HG02885 (cell line): ENCODE measurements at regions not wholly inside any gene's neighbourhood (a gene's known extent, or its start where the extent isn't known, plus 50 kb on each side); places are given as distances from the start of the nearest gene placed in this dataset.
"Not testable (repeated sequence)": the region's sequence is repeated elsewhere in the genome, so short reads cannot be mapped to it uniquely, and the experiment has no call there.

Source experiments
- ATAC-seq: cut with Tn5 transposase; IDR thresholded peaks from one replicate; pipeline ENCODE4 v1.9.1; 2021; ENCODE audit warnings: mild to moderate bottlenecking; ENCODE audit not compliant: unreplicated experiment, poor library complexity

GRCh38 chr10:109317746-109318366 lies 605.5 kb downstream of the XPNPEP1 start:
- ATAC-seq = no peak

GRCh38 chr10:109314016-109314415 lies 609.3 kb downstream of the XPNPEP1 start:
- ATAC-seq = not testable (repeated sequence)

GRCh38 chr10:109312555-109312954 lies 610.8 kb downstream of the XPNPEP1 start:
- not testable (repeated sequence) for ATAC-seq

DNA sequence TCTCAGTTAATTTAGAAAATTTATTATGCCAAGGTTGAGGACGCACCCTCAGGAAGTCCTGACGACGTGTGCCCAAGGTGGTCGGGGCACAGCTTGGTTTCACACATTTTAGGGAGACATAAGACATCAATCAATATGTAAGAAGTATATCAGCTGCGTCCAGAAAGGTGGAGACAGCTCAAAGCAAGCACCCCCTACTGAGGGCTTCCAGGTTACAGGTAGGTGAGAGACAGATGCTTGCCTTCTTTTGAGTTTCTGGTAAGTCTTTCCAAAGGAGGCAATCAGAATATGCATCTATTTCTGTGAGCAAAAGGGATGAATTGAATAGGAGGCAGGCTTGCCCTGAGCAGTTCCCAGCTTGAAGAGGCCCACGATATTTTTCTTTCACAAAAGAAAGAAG lies 614.3 kb downstream of the XPNPEP1 start:
- no peak for ATAC-seq

DNA sequence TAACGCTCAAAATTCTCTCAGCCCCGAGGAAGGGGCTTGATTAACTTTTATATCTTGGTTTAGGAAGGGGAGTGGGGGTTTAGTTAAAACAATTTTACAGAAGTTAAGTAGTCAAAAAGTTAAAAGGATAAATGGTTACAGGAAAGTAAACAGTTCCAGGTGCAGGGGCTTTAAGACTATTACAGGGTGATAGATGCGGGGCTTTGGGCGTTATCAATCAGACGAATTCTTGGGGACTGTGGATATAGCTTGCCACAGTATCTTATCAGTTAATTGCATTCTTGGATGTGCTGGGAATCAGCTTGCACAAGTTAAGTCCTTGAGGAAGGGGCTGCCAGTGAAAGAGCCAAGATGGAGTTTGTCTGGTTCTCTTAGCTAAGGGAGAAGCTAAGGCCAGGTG lies 616.2 kb downstream of the XPNPEP1 start:
- not testable (repeated sequence) for ATAC-seq

- no peak for ATAC-seq
Observed at GRCh38 chr10:109306698-109307097, 616.6 kb downstream of the XPNPEP1 start.

GRCh38 chr10:109287858-109288257 lies 635.5 kb downstream of the XPNPEP1 start:
- no peak for ATAC-seq

DNA sequence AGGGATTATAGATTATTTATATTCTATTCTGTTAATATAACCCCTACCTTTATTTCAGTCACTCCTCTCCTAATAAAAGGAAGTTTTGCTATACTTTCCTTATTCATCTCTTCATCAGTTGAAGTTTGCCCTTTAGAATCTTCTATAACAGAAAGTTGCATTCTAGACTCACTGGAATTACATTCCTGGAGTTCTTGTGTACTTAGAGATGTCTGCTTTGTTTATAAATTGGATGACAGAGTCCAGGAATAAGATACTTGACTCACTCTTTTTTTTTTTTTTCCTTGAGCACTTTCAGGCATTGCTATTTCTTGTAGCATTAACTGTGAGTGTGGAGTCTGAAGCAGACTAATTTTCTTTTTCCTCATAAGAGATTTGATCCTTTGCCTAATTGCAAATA lies 640.8 kb downstream of the XPNPEP1 start:
- ATAC-seq = no peak

DNA sequence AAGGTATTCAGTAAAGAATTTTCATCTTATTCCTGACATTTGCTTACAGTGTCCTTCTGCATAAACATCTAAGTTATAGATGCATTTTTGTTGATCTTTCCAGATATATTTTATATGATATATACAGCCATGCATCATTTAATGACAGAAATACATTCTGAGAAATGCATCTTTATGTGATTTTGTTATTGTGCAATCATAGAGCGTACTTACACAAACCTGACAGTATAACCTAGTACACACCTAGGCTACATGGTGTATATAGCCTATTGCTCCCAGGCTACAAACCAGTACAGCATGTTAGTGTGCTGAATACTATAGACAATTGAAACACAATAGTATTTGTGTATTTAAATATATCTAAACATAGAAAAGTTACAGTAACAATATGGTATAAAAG lies 642.0 kb downstream of the XPNPEP1 start:
- ATAC-seq = no peak

DNA sequence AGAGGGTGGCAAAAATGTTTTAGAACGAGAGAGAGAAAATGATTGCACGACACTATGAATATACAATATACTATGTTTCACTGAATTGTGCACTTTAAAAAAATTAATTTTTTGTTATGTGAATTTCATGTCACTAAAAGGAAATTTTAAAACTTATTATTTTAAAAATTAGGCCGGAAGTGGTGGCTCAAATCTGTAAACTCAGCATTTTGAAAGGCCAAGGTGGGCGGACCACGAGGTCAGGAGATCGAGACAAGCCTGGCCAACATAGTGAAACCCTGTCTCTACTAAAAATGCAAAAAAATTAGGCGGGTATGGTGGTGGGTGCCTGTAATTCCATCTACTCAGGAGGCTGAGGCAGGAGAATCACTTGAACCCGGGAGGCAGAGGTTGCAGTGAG lies 642.5 kb downstream of the XPNPEP1 start:
- ATAC-seq = no peak

DNA sequence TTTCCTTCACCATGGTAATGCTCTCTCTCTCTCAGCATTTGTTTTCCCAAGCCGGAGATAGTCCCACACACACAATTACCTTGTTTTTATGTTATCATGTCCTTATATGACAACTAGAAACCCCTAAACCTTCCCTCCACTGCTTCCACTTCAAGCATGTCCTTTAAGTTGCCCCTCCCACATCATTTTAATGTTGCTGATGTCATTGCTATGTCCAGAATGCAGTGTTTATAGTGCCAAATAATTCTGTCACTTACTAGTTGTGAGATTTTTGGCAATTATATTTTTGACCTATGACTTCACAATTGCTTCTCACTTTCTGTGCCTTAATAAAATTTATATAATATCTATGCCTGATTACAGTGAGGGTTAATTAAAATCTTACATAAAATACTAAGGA lies 645.9 kb downstream of the XPNPEP1 start:
- ATAC-seq = no peak

DNA sequence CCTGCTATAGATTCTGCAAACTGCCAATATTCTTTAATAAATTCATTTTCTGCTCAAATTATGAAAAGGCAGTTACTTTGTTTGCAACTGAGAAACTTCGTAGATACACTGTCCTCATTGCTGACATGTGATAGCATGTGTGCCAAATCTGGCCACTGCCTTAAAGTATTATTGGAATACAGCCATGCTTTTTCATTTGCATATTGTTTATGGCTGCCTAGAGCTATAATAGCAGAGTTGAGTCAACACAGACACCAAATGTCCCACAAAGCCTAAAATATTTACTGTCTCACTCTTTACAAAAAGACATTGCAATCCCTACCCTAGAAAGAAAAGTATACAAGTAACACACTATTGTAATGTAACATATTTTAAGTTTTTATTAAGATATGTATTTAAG lies 647.4 kb downstream of the XPNPEP1 start:
- ATAC-seq = no peak

DNA sequence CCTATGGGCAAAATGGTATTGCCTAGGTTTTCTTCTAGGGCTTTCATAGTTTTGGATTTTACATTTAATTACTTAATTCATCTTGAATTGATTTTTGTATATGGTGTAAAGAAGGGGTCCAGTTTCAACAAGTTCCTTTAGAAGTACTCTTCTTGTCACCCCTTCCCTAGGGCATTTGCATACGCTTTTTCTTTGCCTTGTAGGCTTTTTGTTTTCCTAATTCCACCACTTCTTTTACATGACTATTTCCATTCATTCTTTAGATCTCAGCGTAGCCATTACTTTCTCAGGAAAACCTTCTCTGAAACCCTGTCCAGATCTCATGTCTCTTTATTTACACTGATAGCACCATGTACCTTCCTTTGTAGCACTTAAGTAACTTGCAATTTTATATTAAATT lies 648.6 kb downstream of the XPNPEP1 start:
- no peak for ATAC-seq

- no peak for ATAC-seq
Observed at GRCh38 chr10:109270173-109270572, 653.1 kb downstream of the XPNPEP1 start.

GRCh38 chr10:109264004-109264403 lies 659.3 kb downstream of the XPNPEP1 start:
- no peak for ATAC-seq

GRCh38 chr10:109261231-109261630 lies 662.1 kb downstream of the XPNPEP1 start:
- ATAC-seq = no peak

DNA sequence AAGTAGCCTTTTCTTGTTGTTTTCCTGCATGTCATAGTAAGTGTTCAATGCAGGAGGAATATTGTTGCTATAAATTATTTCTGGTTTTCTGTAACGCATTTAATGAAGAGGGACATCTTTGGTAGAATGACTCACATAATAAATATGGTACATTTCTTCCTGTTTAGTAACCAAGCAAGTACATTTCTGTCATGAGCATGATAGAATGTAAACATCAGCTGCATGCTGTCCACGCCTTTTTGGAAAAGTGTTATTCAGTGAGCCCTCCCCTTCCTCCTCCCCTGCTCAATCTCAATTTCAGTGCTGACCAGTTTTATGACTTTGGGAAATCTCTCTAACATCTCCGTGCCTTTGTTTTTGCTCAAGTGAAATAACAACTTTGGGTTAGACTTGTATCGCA lies 664.0 kb downstream of the XPNPEP1 start:
- no peak for ATAC-seq

DNA sequence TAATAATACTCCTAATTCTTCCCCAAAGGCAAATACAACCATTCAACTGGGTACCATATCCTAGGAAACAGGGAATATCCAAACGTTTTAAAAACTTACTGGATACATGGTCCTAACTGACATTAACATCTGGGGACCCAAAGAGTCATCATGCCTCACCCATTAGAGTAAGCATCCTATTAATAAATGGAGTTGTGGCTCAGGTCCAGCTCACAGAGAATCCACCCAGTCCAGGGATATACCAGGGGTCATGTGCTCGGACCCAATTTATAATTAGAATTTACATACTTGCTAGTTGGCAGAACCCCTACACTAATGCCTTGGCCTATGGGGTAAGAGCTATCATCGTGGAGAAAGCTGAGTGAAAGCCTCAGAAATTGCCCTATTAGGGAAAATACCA lies 670.0 kb downstream of the XPNPEP1 start:
- ATAC-seq = no peak

DNA sequence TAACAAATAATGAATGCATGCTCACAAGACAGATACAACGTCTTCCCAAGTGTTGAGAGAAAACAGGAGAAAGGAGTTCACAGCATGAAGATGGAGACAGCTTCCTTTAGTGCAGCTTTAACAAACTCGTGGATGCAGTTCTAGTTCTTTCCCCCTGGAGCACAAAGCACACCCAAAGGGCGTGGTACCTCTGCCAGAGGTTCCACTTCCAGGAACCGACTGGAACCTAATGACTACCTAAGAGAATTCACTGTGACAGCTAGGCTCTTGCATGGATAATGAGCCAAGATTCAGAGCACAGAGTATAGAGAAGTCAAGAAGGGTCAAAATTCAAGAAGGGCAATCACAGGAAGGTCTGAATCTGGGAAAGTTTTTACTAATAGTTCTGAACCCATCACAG lies 673.2 kb downstream of the XPNPEP1 start:
- ATAC-seq = no peak

DNA sequence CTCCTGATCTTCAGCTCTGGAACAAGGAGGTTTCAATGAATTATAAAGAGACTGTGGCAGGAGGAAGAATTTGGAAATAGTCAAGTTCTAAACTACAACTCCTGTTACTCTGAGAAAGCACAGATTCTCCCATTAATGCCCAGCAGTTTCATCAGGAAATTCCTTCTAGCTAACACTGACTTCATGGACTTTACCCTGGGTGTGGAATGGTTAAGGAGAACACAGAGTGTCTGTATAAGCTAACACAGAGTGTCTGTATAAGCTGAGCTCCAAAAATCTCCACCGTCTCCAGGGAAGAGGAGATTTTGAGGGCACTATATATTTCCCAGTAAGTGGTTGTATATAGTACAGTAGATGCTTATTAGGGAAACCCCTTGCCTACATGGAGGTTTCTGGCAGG lies 675.5 kb downstream of the XPNPEP1 start:
- no peak for ATAC-seq

DNA sequence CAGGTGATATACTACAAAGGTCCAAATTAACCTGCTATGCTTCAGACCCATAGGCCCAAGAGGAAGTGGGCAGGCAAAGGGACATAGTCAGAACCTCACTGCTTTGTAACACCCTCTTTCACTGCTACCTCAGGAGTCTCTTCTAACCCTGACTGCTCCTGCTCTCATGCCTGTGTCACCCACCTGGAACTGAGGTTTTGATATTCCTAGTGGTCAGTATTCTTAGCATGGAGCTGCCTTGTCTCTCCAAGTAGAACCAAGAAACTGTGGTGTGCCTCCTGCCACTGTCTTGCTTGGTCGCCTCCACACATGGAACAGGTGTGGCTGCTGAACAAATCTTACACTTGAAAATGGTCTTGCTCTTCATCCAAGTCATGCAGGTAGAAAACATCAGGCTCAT lies 677.5 kb downstream of the XPNPEP1 start:
- no peak for ATAC-seq

DNA sequence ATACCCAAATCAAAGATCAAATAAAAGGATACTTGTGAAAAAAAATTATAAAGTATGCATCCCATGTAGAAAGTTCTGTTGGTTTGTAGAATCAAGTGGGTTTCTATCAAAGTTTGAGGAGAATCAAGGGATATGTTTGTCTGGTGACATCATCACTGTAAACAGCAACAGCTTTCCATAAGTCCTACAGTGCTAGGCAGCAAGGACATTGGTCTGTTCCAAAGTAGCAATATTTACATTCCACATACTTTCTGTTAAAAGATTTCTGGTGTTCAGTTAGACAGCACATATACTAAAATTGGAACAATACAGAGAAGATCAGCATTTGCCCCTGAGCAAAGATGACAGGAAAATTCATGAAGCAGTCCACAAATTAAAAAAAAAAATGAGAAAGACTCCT lies 683.9 kb downstream of the XPNPEP1 start:
- no peak for ATAC-seq

- ATAC-seq = no peak
Observed at GRCh38 chr10:109237682-109238081, 685.6 kb downstream of the XPNPEP1 start.
